ENCODE measurements at regions not wholly inside any gene's neighbourhood (a gene's known extent, or its start where the extent isn't known, plus 50 kb on each side); places are given as distances from the start of the nearest gene placed in this dataset.
"Not testable (repeated sequence)": the region's sequence is repeated elsewhere in the genome, so short reads cannot be mapped to it uniquely, and the experiment has no call there.

GRCh38 chr12:95380997-95381786 lies 92.8 kb upstream of the METAP2 start:
- TF ChIP-seq POLR2AphosphoS5 (IDR thresholded peaks at IDR 0.05) (no peak), CTCF (IDR thresholded peaks at IDR 0.05) (no peak), POLR2A (IDR thresholded peaks at IDR 0.05) (no peak)
- H3K27ac ChIP-seq, result no peak overlapping the region

DNA sequence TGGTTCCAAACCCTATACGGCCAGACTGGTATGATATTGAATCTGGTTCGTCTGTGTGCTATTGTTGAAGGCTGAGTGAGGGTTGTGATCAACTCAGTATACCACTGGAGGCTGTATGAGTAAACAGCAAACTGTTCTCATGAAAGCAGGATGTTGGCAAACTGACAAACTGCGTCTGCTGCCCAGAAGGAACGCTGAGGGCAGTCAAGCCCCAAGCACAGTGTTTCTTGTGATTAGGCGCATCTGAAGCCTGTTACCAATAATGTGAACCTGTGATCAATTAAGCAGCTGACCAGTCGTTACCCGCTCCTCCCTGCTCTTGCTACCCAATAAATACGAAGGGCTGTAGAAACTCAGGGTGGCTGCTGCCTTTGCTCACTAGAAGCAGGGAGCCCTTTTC lies 90.0 kb upstream of the METAP2 start:
- H3K27me3 ChIP-seq; intact Hi-C loops (cut with DNase I; ENCODE audit: low total_unique reads); H3K36me3 ChIP-seq; H3K9me3 ChIP-seq; H3K4me1 ChIP-seq: not testable (repeated sequence)
- DNase-seq (ENCODE audit: low spot score in 2 of 2), result peak in 1 of 2 donors; percentile 24
- peak in 1 of 3 donors; percentile 18 for TF ChIP-seq POLR2AphosphoS5 (IDR thresholded peaks at IDR 0.05)
- Histone ChIP-seq H3K27ac (peak overlapping the region; percentile 58 to 74), H3K4me3 (peak overlapping the region; percentile 15 to 45 (median 16))

More at GRCh38 chr12:95380997-95381786, 92.8 kb upstream of the METAP2 start:
- Histone ChIP-seq H3K27me3 (no peaks in the 10 kb centered on the region), H3K4me1 (peaks cover 3 to 6% of the 10 kb centered on the region in 2 donors), H3K36me3 (no peaks in the 10 kb centered on the region), H3K9me3 (no peaks in the 10 kb centered on the region), H3K4me3 (no peak overlapping the region)
- intact Hi-C loops (cut with DNase I; ENCODE audit: low total_unique reads), result no loop called here
- no peak for DNase-seq (ENCODE audit: low spot score in 2 of 2)

GRCh38 chr12:95384785-95385184 lies 89.2 kb upstream of the METAP2 start:
- peak overlapping the region; percentile 37 to 67 (median 49) for H3K4me3 ChIP-seq

GRCh38 chr12:95385246-95386035 lies 88.5 kb upstream of the METAP2 start:
- peak overlapping the region; percentile 79 to 92 for H3K27ac ChIP-seq
- H3K4me3 ChIP-seq, result peak overlapping the region; percentile 37 to 67 (median 49)
- intact Hi-C loops (cut with DNase I; ENCODE audit: low total_unique reads), result no loop called here
- no peaks in the 10 kb centered on the region for H3K36me3 ChIP-seq
- peaks cover 3 to 6% of the 10 kb centered on the region in 2 donors for H3K4me1 ChIP-seq
- TF ChIP-seq CTCF (IDR thresholded peaks at IDR 0.05), result peak in 1 of 3 donors; percentile 23
- TF ChIP-seq POLR2AphosphoS5 (IDR thresholded peaks at IDR 0.05), result peak in 2 of 3 donors; percentile 15 to 29
- no peak for TF ChIP-seq POLR2A (IDR thresholded peaks at IDR 0.05)
- no peaks in the 10 kb centered on the region for H3K9me3 ChIP-seq
- no peaks in the 10 kb centered on the region for H3K27me3 ChIP-seq
- peak in 1 of 2 donors; percentile 68 for DNase-seq (ENCODE audit: low spot score in 2 of 2)

More at GRCh38 chr12:95384785-95385184, 89.2 kb upstream of the METAP2 start:
- Histone ChIP-seq H3K27ac (peak overlapping the region; percentile 79 to 92), H3K4me1 (peaks cover 3 to 6% of the 10 kb centered on the region in 2 donors), H3K36me3 (no peaks in the 10 kb centered on the region), H3K9me3 (no peaks in the 10 kb centered on the region), H3K27me3 (no peaks in the 10 kb centered on the region)
- no peak for TF ChIP-seq CTCF (IDR thresholded peaks at IDR 0.05)
- no peak for TF ChIP-seq POLR2AphosphoS5 (IDR thresholded peaks at IDR 0.05)
- no peak for TF ChIP-seq POLR2A (IDR thresholded peaks at IDR 0.05)
- no peak for DNase-seq (ENCODE audit: low spot score in 2 of 2)
- intact Hi-C loops (cut with DNase I; ENCODE audit: low total_unique reads), result no loop called here

- H3K36me3 ChIP-seq, result no peaks in the 10 kb centered on the region
- H3K27me3 ChIP-seq, result no peaks in the 10 kb centered on the region
- TF ChIP-seq POLR2A (IDR thresholded peaks at IDR 0.05) (no peak), POLR2AphosphoS5 (IDR thresholded peaks at IDR 0.05) (no peak)
- H3K4me1 ChIP-seq, result peaks cover 3 to 6% of the 10 kb centered on the region in 2 donors
- intact Hi-C loops (cut with DNase I; ENCODE audit: low total_unique reads), result no loop called here
- peak overlapping the region; percentile 79 to 92 for H3K27ac ChIP-seq
- peak overlapping the region in 2 of 3 donors; percentile 49 to 67 for H3K4me3 ChIP-seq
- H3K9me3 ChIP-seq, result no peaks in the 10 kb centered on the region
- no peak for DNase-seq (ENCODE audit: low spot score in 2 of 2)
Measured at GRCh38 chr12:95386051-95386450, 87.9 kb upstream of the METAP2 start.

GRCh38 chr12:95388260-95388659 lies 85.7 kb upstream of the METAP2 start:
- intact Hi-C loops (cut with DNase I; ENCODE audit: low total_unique reads); H3K4me3 ChIP-seq: not testable (repeated sequence)

More at GRCh38 chr12:95388260-95388659, 85.7 kb upstream of the METAP2 start:
- not testable (repeated sequence) for H3K27ac ChIP-seq; H3K36me3 ChIP-seq; H3K27me3 ChIP-seq; H3K4me1 ChIP-seq; DNase-seq (ENCODE audit: low spot score in 2 of 2); H3K9me3 ChIP-seq
